GM12872 (cell line): ENCODE measurements at regions not wholly inside any gene's neighbourhood (a gene's known extent, or its start where the extent isn't known, plus 50 kb on each side); places are given as distances from the start of the nearest gene placed in this dataset.

Experiments used
- TF ChIP-seq, protein P1 (sequence below): IDR thresholded peaks from 3 replicates; pipeline ENCODE4 v1.5.1; 2011; ENCODE audit warnings: low read depth, mild to moderate bottlenecking, low read length, moderate library complexity; ENCODE audit not compliant: insufficient read depth

DNA sequence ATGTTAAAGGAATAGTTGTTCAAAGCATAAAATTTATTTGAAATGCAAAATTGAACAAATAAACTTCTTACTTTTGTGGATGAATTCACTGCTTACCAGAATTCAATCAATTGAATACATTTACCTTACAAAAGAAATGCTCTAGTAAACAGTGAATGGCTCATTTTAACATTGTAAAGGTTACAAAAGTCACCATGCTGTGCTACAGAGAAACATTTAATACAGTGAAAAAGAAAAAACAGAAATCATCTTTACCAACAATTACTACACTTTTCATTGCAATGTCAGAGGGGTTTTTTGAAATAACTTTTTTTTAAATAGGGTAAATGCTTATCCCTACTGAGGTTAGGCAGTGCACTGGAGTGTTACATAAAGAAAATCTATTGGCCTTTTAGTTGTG, 853.0 kb downstream of the NCAM2 start:
- TF ChIP-seq, protein P1, sequence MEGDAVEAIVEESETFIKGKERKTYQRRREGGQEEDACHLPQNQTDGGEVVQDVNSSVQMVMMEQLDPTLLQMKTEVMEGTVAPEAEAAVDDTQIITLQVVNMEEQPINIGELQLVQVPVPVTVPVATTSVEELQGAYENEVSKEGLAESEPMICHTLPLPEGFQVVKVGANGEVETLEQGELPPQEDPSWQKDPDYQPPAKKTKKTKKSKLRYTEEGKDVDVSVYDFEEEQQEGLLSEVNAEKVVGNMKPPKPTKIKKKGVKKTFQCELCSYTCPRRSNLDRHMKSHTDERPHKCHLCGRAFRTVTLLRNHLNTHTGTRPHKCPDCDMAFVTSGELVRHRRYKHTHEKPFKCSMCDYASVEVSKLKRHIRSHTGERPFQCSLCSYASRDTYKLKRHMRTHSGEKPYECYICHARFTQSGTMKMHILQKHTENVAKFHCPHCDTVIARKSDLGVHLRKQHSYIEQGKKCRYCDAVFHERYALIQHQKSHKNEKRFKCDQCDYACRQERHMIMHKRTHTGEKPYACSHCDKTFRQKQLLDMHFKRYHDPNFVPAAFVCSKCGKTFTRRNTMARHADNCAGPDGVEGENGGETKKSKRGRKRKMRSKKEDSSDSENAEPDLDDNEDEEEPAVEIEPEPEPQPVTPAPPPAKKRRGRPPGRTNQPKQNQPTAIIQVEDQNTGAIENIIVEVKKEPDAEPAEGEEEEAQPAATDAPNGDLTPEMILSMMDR: no peak

DNA sequence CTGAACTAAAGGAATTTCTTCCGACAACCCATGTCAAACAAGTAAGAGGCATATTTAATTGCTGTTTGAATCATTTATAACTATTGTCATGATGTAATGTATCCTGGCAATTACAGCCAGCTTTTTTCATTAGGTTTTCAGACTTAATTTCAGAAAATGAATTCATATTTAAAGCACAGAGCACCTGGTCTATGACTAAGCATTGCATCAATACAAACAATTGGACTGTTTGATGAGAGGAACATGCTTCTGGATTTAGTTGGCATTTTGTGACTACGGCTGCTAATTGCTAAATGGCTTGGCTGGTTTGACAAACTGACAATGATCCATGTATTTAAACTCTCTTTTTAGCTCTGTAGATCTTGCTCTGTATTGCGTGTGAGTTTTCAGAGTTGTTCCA, 853.4 kb downstream of the NCAM2 start:
- TF ChIP-seq, protein P1: no peak

DNA sequence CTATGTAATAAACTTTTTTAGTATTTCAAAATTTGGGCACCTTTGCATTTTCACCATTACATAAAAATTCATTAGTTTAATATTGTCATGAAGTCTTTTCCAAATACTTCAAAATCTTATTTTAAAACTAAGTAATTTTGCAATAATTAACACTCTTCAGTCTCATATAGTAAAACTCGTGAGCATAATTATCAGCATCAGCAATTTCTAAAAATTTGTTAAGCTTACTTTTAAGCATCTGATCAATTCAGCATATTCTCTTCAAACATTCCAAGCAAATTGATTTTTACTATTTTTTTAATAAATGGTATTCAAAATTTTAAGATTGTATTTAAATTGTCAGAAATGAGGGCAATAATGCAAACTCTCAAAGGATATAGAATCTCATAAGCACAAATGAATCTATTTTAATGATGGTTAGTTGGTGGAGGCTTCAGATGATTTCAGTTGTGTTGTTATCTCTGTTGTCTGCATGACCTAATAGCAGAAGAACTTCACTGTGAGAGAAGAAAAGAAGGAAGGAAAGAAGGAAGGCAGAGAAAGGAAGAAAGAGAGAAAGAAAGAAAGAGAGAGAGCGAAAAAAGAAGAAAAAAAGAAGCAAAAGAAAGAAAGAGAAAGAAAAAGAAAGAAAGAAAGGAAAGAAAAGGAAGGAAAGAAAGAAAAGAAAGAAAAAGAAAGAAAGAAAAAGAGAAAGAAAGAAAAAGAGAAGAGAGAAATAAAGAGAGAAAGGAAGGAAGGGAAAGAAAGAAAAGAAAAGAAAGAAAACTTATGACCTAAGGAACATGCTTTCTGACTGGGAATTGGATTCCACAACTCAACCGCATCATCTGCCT, 860.5 kb downstream of the NCAM2 start:
- TF ChIP-seq, protein P1: no peak

DNA sequence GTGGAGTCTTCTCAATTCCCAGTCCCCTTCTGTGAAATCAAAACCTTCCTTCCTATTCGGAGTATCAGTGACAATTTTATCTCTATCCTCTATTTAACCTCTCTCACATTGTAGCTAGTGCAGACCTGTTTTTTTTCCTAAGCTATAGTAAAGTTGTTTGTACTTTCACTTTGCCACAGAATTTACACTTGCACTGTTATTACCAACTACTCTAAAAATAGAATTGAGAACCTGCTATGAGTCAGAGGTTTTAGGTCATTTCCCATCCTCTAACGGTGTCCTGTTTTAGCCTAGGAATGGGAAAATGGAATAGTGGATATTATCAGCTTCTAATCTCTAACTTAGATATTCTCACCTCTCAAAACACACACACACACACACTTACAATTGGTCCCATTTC, 862.7 kb downstream of the NCAM2 start:
- TF ChIP-seq, protein P1: no peak

DNA sequence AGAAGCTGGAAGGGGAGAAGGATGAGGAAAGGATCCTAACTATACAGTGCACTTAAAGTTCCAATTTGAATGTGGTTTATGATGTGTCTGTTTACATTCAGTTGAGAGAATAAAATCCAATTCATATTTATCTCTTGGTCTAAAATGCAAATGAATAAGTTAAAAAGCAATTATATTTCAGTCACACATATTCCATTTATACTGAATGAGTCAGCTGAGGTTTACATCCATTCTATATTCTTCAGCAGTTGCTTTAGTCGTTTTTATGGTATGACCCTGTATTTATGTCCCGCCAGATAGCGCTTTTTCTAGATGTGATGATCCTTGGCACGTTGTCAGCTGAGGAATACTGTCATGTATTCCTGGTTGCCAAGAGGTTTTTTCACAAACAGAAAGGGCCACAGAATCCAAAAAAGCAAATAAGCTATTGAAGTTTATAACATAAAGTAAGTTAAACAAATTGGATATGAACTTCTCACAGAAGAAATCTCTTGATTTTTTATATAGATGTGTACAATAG, 866.2 kb downstream of the NCAM2 start:
- TF ChIP-seq, protein P1: no peak

DNA sequence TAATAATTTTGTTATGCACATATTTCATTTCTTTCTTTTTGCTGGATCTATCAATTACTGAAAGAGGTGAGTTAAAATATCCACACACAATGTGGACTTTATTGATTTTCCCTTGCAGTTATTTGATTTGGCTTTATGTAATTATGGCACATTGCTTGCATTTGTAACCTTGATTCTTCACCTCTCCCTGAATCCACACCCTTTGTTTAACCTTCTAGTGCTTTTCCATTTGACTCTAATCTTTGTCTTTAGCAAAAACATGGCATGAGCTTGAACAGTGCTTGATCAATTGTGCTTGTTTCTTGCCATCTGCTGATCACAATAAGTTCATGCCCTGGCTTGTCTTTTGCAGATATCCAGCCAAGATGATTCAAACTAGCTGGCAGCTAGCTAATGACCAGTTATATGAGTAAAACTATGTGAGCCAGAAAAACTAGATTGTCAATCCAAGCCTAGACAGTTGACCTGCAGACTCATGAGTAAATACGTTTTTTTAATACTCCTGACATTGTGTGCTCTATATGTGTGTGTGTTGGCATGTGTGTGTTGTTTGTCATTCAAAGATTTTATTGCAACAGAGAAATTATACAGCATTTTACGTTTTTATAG, 899.2 kb downstream of the NCAM2 start:
- TF ChIP-seq, protein P1: no peak

DNA sequence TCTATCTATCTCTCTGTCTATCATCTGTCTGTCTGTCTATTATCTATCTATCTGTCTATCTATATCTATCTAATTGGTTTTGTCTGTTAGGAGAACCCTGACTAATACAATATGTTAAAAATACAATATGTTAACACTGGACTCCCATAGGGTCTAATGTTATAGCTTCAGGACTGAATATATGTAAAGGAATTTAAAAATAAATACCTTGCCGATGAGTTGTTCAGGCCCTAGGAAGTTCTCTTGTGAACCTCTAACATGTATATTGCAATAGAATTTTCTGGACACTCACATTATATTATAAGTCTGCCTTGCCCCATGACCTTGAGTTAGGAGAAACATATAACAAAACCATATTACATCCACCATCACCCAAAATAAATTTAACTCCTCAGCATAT, 900.6 kb downstream of the NCAM2 start:
- TF ChIP-seq, protein P1: no peak
